ENCODE measurements at regions not wholly inside any gene's neighbourhood (a gene's known extent, or its start where the extent isn't known, plus 50 kb on each side); places are given as distances from the start of the nearest gene placed in this dataset.

DNA sequence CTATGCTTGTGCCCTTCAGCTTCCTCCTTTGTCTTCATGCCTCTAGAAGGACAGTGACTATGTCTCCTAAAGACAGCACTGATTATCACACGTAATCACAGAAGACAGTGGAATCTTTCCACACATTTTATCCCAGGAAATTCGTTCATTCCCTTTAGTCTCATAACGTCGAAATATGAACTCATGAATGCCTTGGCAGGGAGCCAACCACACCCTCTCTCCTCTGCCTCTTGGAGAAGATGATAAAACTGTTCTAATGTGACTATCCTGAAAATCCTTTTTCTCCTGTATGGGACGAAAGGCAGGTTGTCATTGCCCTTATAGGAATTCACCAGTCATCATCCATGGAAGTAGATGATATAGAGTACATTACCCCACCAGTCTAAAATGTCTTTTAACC, 726.6 kb upstream of the FANCL start:
- no peak overlapping the region for H3K4me3 ChIP-seq (ENCODE audit: low read depth, low read length)

GRCh38 chr2:58965602-58966001, 724.5 kb upstream of the FANCL start:
- H3K4me3 ChIP-seq (ENCODE audit: low read depth, low read length), result no peak overlapping the region

DNA sequence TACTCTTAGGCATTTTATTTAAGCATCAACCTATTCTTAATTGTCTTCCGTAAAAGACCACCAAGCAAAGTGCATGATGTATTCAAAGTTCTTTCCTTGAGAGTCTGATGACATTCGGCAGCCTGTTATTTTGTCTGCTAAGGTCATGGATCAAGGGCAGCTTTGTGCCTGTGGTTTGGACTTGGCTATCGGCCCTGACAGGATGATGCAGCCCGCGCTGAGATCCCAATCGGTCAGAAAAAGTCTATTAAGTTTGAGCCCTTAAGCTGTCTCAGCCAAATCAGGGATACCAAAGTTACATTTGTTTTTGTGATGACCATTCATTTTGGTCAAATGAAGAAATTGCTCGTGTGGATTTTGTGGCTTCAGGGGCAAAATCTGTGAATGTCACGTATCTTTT, 718.9 kb upstream of the FANCL start:
- no peak overlapping the region for H3K4me3 ChIP-seq (ENCODE audit: low read depth, low read length)

- H3K4me3 ChIP-seq (ENCODE audit: low read depth, low read length), result no peak overlapping the region
These were observed 716.2 kb upstream of the FANCL start for GRCh38 chr2:58957188-58957840.

GRCh38 chr2:58954880-58955385, 713.8 kb upstream of the FANCL start:
- H3K4me3 ChIP-seq (ENCODE audit: low read depth, low read length), result no peak overlapping the region

- H3K4me3 ChIP-seq (ENCODE audit: low read depth, low read length), result no peak overlapping the region
These were observed 710.6 kb upstream of the FANCL start for GRCh38 chr2:58951722-58952121.

DNA sequence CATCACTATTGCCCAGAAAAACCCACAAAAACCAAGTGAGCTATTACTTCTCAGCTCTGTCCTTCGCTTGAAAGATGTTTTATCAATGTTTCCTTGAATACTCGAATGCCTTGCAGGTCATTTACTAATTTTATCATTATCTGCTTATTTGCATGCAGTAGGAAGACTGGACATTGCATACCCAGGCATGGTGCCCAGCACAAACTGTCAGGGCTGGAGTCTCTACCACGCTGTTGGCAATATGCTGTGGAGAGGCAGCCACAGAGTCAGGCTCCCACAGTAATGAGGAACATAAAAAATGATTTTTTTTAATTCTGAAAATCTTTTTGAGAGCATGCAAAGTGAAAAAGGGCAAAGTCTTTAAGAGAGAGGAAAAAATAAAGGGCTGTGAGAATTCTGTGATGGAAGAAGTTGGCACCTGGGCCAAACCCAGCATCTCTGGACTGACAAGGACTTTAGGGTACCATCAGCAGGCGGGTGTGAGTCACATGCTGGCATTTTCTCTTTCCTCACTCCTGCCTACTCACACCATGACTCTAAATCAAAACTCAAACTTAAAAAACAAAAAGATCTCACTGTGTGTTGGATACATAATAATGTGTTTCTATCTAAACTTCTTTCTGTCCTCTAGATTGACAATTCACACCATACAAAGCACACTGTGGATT, 709.8 kb upstream of the FANCL start:
- H3K4me3 ChIP-seq (ENCODE audit: low read depth, low read length), result no peak overlapping the region

- no peak overlapping the region for H3K4me3 ChIP-seq (ENCODE audit: low read depth, low read length)
These were observed 698.3 kb upstream of the FANCL start for GRCh38 chr2:58939388-58939787.

GRCh38 chr2:58938988-58939387, 697.9 kb upstream of the FANCL start:
- H3K4me3 ChIP-seq (ENCODE audit: low read depth, low read length), result no peak overlapping the region

DNA sequence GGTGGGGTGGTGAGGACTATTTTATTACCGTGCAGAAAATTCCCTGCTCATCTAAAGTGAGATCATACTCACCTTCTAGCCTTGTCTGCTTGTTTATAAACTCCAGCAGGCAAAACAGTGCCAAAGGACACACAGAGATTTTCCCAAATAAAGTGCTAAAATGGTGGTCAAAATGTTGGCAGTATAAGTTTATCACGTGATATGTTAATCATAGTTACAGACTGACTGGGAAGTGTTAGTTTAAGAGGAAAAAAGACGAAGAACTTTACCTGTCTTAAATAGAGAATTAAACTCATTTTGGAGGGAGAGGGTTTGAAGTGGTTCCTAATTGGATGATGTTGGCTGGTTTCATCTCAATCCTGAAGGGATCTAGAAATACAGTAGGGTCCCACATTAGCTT, 691.7 kb upstream of the FANCL start:
- no peak overlapping the region for H3K4me3 ChIP-seq (ENCODE audit: low read depth, low read length)

DNA sequence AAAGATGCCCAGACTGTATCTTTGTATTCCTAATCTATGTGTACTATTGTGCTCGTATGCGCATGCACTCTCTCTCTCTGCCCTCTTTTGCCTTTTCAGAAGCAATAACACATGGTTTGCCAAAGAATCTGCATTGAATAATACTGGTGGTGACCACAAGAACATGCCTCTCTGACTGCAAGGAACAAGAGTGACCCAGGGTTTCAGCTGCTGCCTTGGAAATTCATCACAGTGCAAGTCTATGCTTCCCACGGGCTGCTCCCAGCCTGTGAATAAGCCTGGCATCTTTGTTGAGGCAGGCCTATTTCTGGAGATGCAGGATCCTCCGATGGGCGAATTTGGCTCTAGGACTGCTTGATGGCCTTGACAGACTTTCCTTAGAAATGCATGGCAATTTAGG, 689.4 kb upstream of the FANCL start:
- no peak overlapping the region for H3K4me3 ChIP-seq (ENCODE audit: low read depth, low read length)

- H3K4me3 ChIP-seq (ENCODE audit: low read depth, low read length), result no peak overlapping the region
These were observed 687.8 kb upstream of the FANCL start for GRCh38 chr2:58928973-58929372.

GRCh38 chr2:58928391-58928790, 687.3 kb upstream of the FANCL start:
- H3K4me3 ChIP-seq (ENCODE audit: low read depth, low read length), result no peak overlapping the region

GRCh38 chr2:58926112-58926511, 685.0 kb upstream of the FANCL start:
- H3K4me3 ChIP-seq (ENCODE audit: low read depth, low read length), result no peak overlapping the region

- no peak overlapping the region for H3K4me3 ChIP-seq (ENCODE audit: low read depth, low read length)
These were observed 684.6 kb upstream of the FANCL start for GRCh38 chr2:58925676-58926081.

DNA sequence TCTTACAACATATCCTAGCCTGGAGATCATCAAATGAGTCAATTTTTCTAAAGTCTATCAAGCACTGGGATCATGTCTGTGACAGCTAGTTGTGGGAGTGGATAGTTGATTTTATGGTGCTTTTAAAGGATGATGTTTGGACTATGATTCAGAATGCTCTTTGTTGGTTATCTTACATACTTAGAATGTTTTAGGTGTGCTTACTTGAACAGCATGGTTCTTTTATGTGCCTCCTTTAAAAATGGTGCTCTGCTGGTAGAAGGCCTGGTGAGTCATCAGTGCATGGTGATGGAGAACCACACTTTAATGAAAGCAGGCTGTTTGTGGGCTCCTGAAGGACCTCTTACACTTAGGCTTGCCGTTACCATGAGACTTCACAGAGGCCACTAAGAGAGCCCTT, 682.7 kb upstream of the FANCL start:
- H3K4me3 ChIP-seq (ENCODE audit: low read depth, low read length), result no peak overlapping the region

GRCh38 chr2:58922245-58922644, 681.1 kb upstream of the FANCL start:
- H3K4me3 ChIP-seq (ENCODE audit: low read depth, low read length), result no peak overlapping the region

DNA sequence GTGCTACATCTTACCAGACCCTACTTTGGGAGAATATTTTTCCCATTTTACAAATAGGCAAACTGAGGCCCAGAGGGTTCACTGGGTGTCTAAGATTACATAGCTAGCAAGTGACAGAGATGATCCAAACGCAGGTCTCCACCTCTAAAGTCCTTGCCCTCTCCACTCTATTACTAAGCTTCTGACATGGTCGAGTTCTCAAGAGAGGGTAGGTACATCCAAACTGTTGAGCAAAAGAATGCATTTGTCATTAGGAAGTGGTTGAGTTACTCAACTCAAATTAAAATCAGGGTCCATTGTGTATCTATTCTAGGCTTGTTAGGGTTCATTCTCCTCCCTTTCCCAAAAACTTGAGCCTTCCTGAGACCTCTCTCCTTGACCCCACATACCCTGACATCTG, 680.6 kb upstream of the FANCL start:
- no peak overlapping the region for H3K4me3 ChIP-seq (ENCODE audit: low read depth, low read length)

DNA sequence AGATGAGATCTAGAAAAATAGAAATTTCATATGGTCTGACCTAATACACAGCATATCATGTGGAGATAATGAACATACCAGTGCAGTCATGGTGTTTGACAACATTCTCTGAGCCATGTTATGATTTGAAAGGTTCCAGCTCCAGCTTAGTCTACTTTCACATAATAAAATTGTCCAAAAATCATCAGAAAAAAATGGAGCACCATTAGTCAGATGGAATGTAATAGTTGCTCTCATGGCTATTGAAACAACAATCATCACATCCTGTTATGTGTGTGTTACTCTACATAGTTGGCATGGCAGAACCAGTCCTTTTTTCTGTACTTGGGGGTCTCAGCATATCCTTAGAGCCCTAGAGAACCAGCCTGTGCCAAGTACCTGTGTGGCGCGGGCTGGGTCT, 678.9 kb upstream of the FANCL start:
- no peak overlapping the region for H3K4me3 ChIP-seq (ENCODE audit: low read depth, low read length)

- H3K4me3 ChIP-seq (ENCODE audit: low read depth, low read length), result no peak overlapping the region
These were observed 678.2 kb upstream of the FANCL start for GRCh38 chr2:58919316-58919715.

- H3K4me3 ChIP-seq (ENCODE audit: low read depth, low read length), result no peak overlapping the region
These were observed 677.0 kb upstream of the FANCL start for GRCh38 chr2:58918141-58918540.

GRCh38 chr2:58917596-58917995, 676.5 kb upstream of the FANCL start:
- no peak overlapping the region for H3K4me3 ChIP-seq (ENCODE audit: low read depth, low read length)

DNA sequence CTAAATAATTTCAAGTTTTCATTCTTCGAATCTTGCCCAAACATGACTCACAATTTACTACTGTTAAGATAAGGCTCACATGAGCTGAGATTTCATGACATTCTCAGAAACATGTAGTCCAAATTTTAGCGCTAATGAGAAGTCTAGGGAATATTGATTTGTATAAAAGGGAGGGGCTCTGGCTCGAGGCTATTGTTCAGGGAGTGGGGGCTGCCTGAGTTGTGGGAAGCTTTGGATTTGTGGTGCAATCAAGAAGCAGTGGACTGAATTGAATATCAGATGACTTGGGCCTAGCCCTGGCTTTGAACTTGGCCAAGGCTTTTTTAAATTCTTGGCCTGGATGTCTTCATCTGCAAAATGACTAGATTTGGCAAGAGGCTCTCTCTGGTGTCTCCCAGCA, 674.9 kb upstream of the FANCL start:
- H3K4me3 ChIP-seq (ENCODE audit: low read depth, low read length), result no peak overlapping the region
